Sigmoid colon (tissue), 6 donors: ENCODE measurements at regions not wholly inside any gene's neighbourhood (a gene's known extent, or its start where the extent isn't known, plus 50 kb on each side); places are given as distances from the start of the nearest gene placed in this dataset.

Experiments used
- DNase-seq: peaks from one replicate; pipeline ENCODE4 v3.0.0-alpha.2; 2019
- H3K27ac ChIP-seq, 4 donors: fragments of 200-600 bp; sonication (generic); one replicate each; pipeline ENCODE4 v1.5.1; 2016 to 2019; ENCODE audit warnings: mild to moderate bottlenecking in 1 of 4
- H3K27me3 ChIP-seq, 3 donors: fragments of 200-600 bp; sonication (generic); one replicate each; pipeline ENCODE4 v1.5.1; 2019; ENCODE audit warnings: mild to moderate bottlenecking in 1 of 3
- H3K36me3 ChIP-seq, 4 donors: fragments of 200-600 bp; sonication (generic); one replicate each; pipeline ENCODE4 v1.5.1; 2016 to 2019
- H3K4me1 ChIP-seq, 4 donors: fragments of 200-600 bp; sonication (generic); one replicate each; pipeline ENCODE4 v1.5.1; 2017 to 2019
- H3K4me3 ChIP-seq, 4 donors: fragments of 200-600 bp; sonication (generic); one replicate each; pipeline ENCODE4 v1.5.1; 2017 to 2019; ENCODE audit warnings: mild to moderate bottlenecking in 2 of 4, moderate library complexity in 1 of 4
- H3K9me3 ChIP-seq, 4 donors: fragments of 200-600 bp in 3 of 4; sonication (generic) in 3 of 4; one replicate each; pipeline versions ENCODE4 v1.5.1 to v1.6.1; 2013 to 2019
- EP300 ChIP-seq, 4 donors: sonication (generic); formaldehyde crosslinking; IDR thresholded peaks; one replicate each; pipeline ENCODE4 v1.6.1; 2017; ENCODE audit warnings: antibody characterized with exemption in 4 of 4
- POLR2A ChIP-seq, 2 donors: fragments of 450-650 bp; IDR thresholded peaks; one replicate each; pipeline ENCODE4 v1.6.1; 2016; ENCODE audit warnings: antibody characterized with exemption in 2 of 2, mild to moderate bottlenecking in 2 of 2, moderate library complexity in 2 of 2
- POLR2AphosphoS5 ChIP-seq, 4 donors: sonication (generic); formaldehyde crosslinking; IDR thresholded peaks; one replicate each; pipeline ENCODE4 v1.6.1; 2017; ENCODE audit warnings: antibody characterized with exemption in 4 of 4
- WGBS, 2 donors: extraction: QIAGEN DNeasy Blood & Tissue Kit; methylation state at CpG; one replicate each; pipeline ENCODE4 v1.1.7; 2013; 5-methylcytosine and 5-hydroxymethylcytosine counted together
- intact Hi-C: fragments of 100-400 bp; cut with DNase I; formaldehyde crosslinking; loops from one replicate; pipeline ENCODE4 v1.15.1; 2023
- TF ChIP-seq, protein P1 (sequence below), 4 experiments: fragments of 450-650 bp in 3 of 4; fragments of 200-600 bp in 1 of 4; IDR thresholded peaks; one replicate each; pipeline ENCODE4 v1.5.1; 2016 to 2019; ENCODE audit warnings: antibody characterized with exemption in 4 of 4, mild to moderate bottlenecking in 3 of 4, moderate library complexity in 2 of 4
- donor health status: healthy with polysubstance abuse.
- donor health status: healthy.

- DNase-seq = no peak
- H3K4me1 ChIP-seq = no peaks in the 10 kb centered on the region
- no peaks in the 10 kb centered on the region for H3K9me3 ChIP-seq
- H3K4me3 ChIP-seq = no peak overlapping the region
- WGBS, 2 donors = 24 to 71% methylated on average over 6 of the region's 6 CpGs
- TF ChIP-seq POLR2A (IDR thresholded peaks at IDR 0.05) = no peak
- no peak for TF ChIP-seq POLR2AphosphoS5 (IDR thresholded peaks at IDR 0.05)
- TF ChIP-seq, protein P1, sequence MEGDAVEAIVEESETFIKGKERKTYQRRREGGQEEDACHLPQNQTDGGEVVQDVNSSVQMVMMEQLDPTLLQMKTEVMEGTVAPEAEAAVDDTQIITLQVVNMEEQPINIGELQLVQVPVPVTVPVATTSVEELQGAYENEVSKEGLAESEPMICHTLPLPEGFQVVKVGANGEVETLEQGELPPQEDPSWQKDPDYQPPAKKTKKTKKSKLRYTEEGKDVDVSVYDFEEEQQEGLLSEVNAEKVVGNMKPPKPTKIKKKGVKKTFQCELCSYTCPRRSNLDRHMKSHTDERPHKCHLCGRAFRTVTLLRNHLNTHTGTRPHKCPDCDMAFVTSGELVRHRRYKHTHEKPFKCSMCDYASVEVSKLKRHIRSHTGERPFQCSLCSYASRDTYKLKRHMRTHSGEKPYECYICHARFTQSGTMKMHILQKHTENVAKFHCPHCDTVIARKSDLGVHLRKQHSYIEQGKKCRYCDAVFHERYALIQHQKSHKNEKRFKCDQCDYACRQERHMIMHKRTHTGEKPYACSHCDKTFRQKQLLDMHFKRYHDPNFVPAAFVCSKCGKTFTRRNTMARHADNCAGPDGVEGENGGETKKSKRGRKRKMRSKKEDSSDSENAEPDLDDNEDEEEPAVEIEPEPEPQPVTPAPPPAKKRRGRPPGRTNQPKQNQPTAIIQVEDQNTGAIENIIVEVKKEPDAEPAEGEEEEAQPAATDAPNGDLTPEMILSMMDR (IDR thresholded peaks at IDR 0.05) = no peak
- TF ChIP-seq EP300 (IDR thresholded peaks at IDR 0.05) = no peak
- intact Hi-C loops = no loop called here
- H3K27ac ChIP-seq = no peak overlapping the region
- H3K27me3 ChIP-seq = no peaks in the 10 kb centered on the region
- no peaks in the 10 kb centered on the region for H3K36me3 ChIP-seq
Observed at GRCh38 chr11:129320494-129320893, 55.2 kb upstream of the BARX2 start.

DNA sequence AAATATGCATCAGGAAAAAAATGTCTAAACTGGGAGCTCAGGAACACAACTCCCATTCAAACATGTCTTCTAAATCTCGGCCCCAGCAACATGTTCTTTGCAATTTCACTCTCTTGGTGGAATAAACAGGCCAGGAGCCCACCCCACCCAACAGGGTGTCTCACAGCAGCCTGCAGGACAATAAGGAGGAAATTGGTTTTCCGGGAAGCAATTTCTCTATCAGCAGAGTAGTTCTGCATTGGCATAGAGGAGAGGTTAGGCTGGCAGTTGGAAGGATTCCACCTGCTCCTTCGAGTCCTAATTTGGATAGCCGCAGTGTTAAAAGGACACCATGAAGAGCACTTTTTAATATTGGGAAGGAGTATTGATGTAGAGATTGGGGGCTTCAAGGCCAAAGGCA is 55.9 kb upstream of the BARX2 start:
- Histone ChIP-seq H3K27ac (no peak overlapping the region), H3K9me3 (no peaks in the 10 kb centered on the region), H3K36me3 (no peaks in the 10 kb centered on the region), H3K4me1 (no peaks in the 10 kb centered on the region), H3K4me3 (no peak overlapping the region), H3K27me3 (no peaks in the 10 kb centered on the region)
- WGBS, 2 donors = 29 to 65% methylated on average over 4 of the region's 4 CpGs
- DNase-seq = no peak
- TF ChIP-seq POLR2AphosphoS5 (IDR thresholded peaks at IDR 0.05) (no peak), POLR2A (IDR thresholded peaks at IDR 0.05) (no peak), EP300 (IDR thresholded peaks at IDR 0.05) (no peak)
- TF ChIP-seq, protein P1 (IDR thresholded peaks at IDR 0.05) = no peak
- intact Hi-C loops = no loop called here

DNA sequence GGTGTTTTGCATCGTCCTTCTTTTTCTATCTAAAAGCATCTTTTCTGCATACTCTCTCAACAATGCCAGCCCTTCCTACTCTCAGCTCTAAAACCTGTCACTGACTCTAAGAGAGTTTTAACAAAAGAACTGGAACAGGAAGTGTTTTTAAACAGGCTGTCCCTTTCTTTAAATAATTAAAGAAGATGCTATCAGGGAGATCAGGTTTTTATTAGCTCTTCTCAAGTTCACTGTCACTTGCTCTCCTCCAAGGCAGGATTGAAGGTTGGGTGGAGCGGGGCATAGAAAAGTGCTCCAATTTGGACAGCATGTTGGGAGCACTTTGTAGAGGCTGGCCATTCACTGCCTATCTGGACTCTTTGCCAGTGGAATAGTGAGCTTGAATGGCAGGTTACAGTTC is 56.4 kb upstream of the BARX2 start:
- Histone ChIP-seq H3K27ac (no peak overlapping the region), H3K4me3 (no peak overlapping the region), H3K4me1 (no peaks in the 10 kb centered on the region), H3K36me3 (no peaks in the 10 kb centered on the region), H3K27me3 (no peaks in the 10 kb centered on the region), H3K9me3 (no peaks in the 10 kb centered on the region)
- WGBS, 2 donors = 94 to 96% methylated on average over 2 of the region's 2 CpGs
- TF ChIP-seq, protein P1 (IDR thresholded peaks at IDR 0.05) = no peak
- TF ChIP-seq POLR2AphosphoS5 (IDR thresholded peaks at IDR 0.05) (no peak), EP300 (IDR thresholded peaks at IDR 0.05) (no peak), POLR2A (IDR thresholded peaks at IDR 0.05) (no peak)
- intact Hi-C loops = no loop called here
- DNase-seq = no peak

- TF ChIP-seq POLR2AphosphoS5 (IDR thresholded peaks at IDR 0.05) (no peak), EP300 (IDR thresholded peaks at IDR 0.05) (no peak), POLR2A (IDR thresholded peaks at IDR 0.05) (no peak)
- TF ChIP-seq, protein P1 (IDR thresholded peaks at IDR 0.05) = no peak
- no peak for DNase-seq
- no peaks in the 10 kb centered on the region for H3K36me3 ChIP-seq
- 4 to 26% methylated on average over 4 of the region's 4 CpGs for WGBS, 2 donors
- intact Hi-C loops = no loop called here
- H3K4me3 ChIP-seq = no peak overlapping the region
- no peaks in the 10 kb centered on the region for H3K9me3 ChIP-seq
- no peaks in the 10 kb centered on the region for H3K27me3 ChIP-seq
- no peaks in the 10 kb centered on the region for H3K4me1 ChIP-seq
- H3K27ac ChIP-seq = no peak overlapping the region
Observed at GRCh38 chr11:129317571-129317970, 58.1 kb upstream of the BARX2 start.

- no peak for TF ChIP-seq POLR2A (IDR thresholded peaks at IDR 0.05)
- no peak for TF ChIP-seq POLR2AphosphoS5 (IDR thresholded peaks at IDR 0.05)
- no peak for TF ChIP-seq EP300 (IDR thresholded peaks at IDR 0.05)
- TF ChIP-seq, protein P1 (IDR thresholded peaks at IDR 0.05) = no peak
- Histone ChIP-seq H3K36me3 (no peaks in the 10 kb centered on the region), H3K9me3 (no peaks in the 10 kb centered on the region), H3K4me3 (no peak overlapping the region), H3K4me1 (no peaks in the 10 kb centered on the region), H3K27ac (no peak overlapping the region), H3K27me3 (no peaks in the 10 kb centered on the region)
- DNase-seq = no peak
- intact Hi-C loops = no loop called here
- WGBS, 2 donors = 70 to 81% methylated on average over 6 of the region's 6 CpGs
Observed at GRCh38 chr11:129316781-129317180, 58.9 kb upstream of the BARX2 start.
